ENCODE measurements at regions not wholly inside any gene's neighbourhood (a gene's known extent, or its start where the extent isn't known, plus 50 kb on each side); places are given as distances from the start of the nearest gene placed in this dataset.

- ChIA-PET CTCF (no interaction called here), POLR2A (no interaction called here)
- dilution Hi-C loops (cut with MboI; ENCODE audit: extremely low pct_ligation_motif_present, low sequenced_read_pairs), result no loop called here
- FAIRE-seq (no peak), DNase-seq (ENCODE audit: low read depth, low spot score) (no peak)
- H3K79me2 ChIP-seq (ENCODE audit: control insufficient read depth, insufficient read depth, low read length), result no peaks in the 10 kb centered on the region
- H2AFZ ChIP-seq (ENCODE audit: low read depth, low read length), result no peak overlapping the region
- no peaks in the 10 kb centered on the region for H3K4me1 ChIP-seq (ENCODE audit: control insufficient read depth, extremely low read depth, insufficient read depth, low read length)
- no peak overlapping the region for H3K4me3 ChIP-seq (replicated peaks in 1 of 3; ENCODE audit: insufficient read depth in 1 of 3, low read depth in 1 of 3, low read length in 3 of 3)
- BruUV-seq (replicated peaks), result no TSS peak
- peaks cover 2% of the 10 kb centered on the region for H3K9me3 ChIP-seq (replicated peaks; ENCODE audit: control insufficient read depth, insufficient read depth, low read length)
- intact Hi-C loops (cut with micrococcal nuclease), result no loop called here
- no peaks in the 10 kb centered on the region for H3K9me1 ChIP-seq (replicated peaks; ENCODE audit: control insufficient read depth, extremely low read depth, insufficient read depth, low read length)
- no peak overlapping the region for H3K4me2 ChIP-seq (ENCODE audit: insufficient read depth, low read length)
- no peak overlapping the region for H3K27ac ChIP-seq (ENCODE audit: insufficient read depth, low read depth, low read length)
- H3K36me3 ChIP-seq (ENCODE audit: control insufficient read depth in 2 of 2, extremely low read depth in 1 of 2, insufficient read depth in 2 of 2, low read length in 2 of 2), result no peaks in the 10 kb centered on the region
- no peaks in the 10 kb centered on the region for H3K27me3 ChIP-seq (ENCODE audit: control insufficient read depth in 2 of 2, insufficient read depth in 2 of 2, low read length in 2 of 2)
- H3K9ac ChIP-seq (replicated peaks; ENCODE audit: extremely low read depth, insufficient read depth, low read length), result no peak overlapping the region
- TF ChIP-seq MYC (IDR thresholded peaks at IDR 0.05; ENCODE audit: low read depth, low read length) (no peak), EZH2 (IDR thresholded peaks at IDR 0.05; ENCODE audit: borderline replicate concordance, low read depth, low read length, severe bottlenecking) (no peak), GATA2 (IDR thresholded peaks at IDR 0.05; ENCODE audit: insufficient read depth, insufficient read length, low read depth, low read length) (no peak), CTCF (IDR thresholded peaks at IDR 0.05; ENCODE audit: extremely low read depth in 1 of 2, insufficient read depth in 1 of 2, low read depth in 1 of 2, low read length in 2 of 2) (no peak)
- H4K20me1 ChIP-seq (replicated peaks; ENCODE audit: control insufficient read depth, extremely low read depth, insufficient read depth, low read length), result no peaks in the 10 kb centered on the region
Measured at GRCh38 chr7:136555933-136556332, 312.5 kb upstream of the CHRM2 start.

- intact Hi-C loops (cut with micrococcal nuclease), result no loop called here
- no peak overlapping the region for H3K4me3 ChIP-seq (replicated peaks in 1 of 3; ENCODE audit: insufficient read depth in 1 of 3, low read depth in 1 of 3, low read length in 3 of 3)
- no TSS peak for BruUV-seq (replicated peaks)
- ChIA-PET POLR2A (no interaction called here), CTCF (interaction anchor here (0.6 kb wide), 1 partner anchor 1145 kb away, joined by 3 read pairs; no protein-coding TSS in a partner anchor)
- H2AFZ ChIP-seq (ENCODE audit: low read depth, low read length), result no peak overlapping the region
- H3K9me1 ChIP-seq (replicated peaks; ENCODE audit: control insufficient read depth, extremely low read depth, insufficient read depth, low read length), result no peaks in the 10 kb centered on the region
- no peaks in the 10 kb centered on the region for H3K79me2 ChIP-seq (ENCODE audit: control insufficient read depth, insufficient read depth, low read length)
- no peaks in the 10 kb centered on the region for H3K36me3 ChIP-seq (ENCODE audit: control insufficient read depth in 2 of 2, extremely low read depth in 1 of 2, insufficient read depth in 2 of 2, low read length in 2 of 2)
- TF ChIP-seq MAX (IDR thresholded peaks at IDR 0.05; ENCODE audit: insufficient read depth, insufficient read length) (no peak), POLR2AphosphoS5 (IDR thresholded peaks at IDR 0.05; ENCODE audit: insufficient read depth, low read depth, low read length) (no peak), GATA2 (IDR thresholded peaks at IDR 0.05; ENCODE audit: insufficient read depth, insufficient read length, low read depth, low read length) (no peak), MYC (IDR thresholded peaks at IDR 0.05; ENCODE audit: low read depth, low read length) (no peak), JUN (IDR thresholded peaks at IDR 0.05; ENCODE audit: borderline replicate concordance, insufficient read depth, insufficient read length, low read depth) (no peak)
- no peak overlapping the region for H3K4me2 ChIP-seq (ENCODE audit: insufficient read depth, low read length)
- no peaks in the 10 kb centered on the region for H3K4me1 ChIP-seq (ENCODE audit: control insufficient read depth, extremely low read depth, insufficient read depth, low read length)
- no peaks in the 10 kb centered on the region for H4K20me1 ChIP-seq (replicated peaks; ENCODE audit: control insufficient read depth, extremely low read depth, insufficient read depth, low read length)
- no peaks in the 10 kb centered on the region for H3K27me3 ChIP-seq (ENCODE audit: control insufficient read depth in 2 of 2, insufficient read depth in 2 of 2, low read length in 2 of 2)
- DNase-seq (ENCODE audit: low read depth, low spot score) (no peak), FAIRE-seq (no peak)
- dilution Hi-C loops (cut with MboI; ENCODE audit: extremely low pct_ligation_motif_present, low sequenced_read_pairs), result no loop called here
- peaks cover 6% of the 10 kb centered on the region for H3K9me3 ChIP-seq (replicated peaks; ENCODE audit: control insufficient read depth, insufficient read depth, low read length)
- H3K9ac ChIP-seq (replicated peaks; ENCODE audit: extremely low read depth, insufficient read depth, low read length), result no peak overlapping the region
- no peak overlapping the region for H3K27ac ChIP-seq (ENCODE audit: insufficient read depth, low read depth, low read length)
Measured at GRCh38 chr7:136551618-136552017, 316.8 kb upstream of the CHRM2 start.

All from endothelial cell of umbilical vein (primary cell).